Activated CD4-positive, alpha-beta memory T cell treated with anti-CD3 and anti-CD28 coated beads, Interleukin-2, amount 10 ng/mL, durations not matched to agents 7 days and 5 days (primary cell): ENCODE measurements at regions not wholly inside any gene's neighbourhood (a gene's known extent, or its start where the extent isn't known, plus 50 kb on each side); places are given as distances from the start of the nearest gene placed in this dataset.

ENCODE experiments used
- CTCF ChIA-PET: fragments of 350-600 bp; sonication (Branson Sonifier 250); formaldehyde crosslinking; loops from one replicate; lab custom pipeline; 2021; ENCODE audit warnings: antibody characterized with exemption, inconsistent platforms; lab: Charles Lee
- POLR2A ChIA-PET: fragments of 350-600 bp; sonication (Branson Sonifier 250); formaldehyde crosslinking; loops from one replicate; lab custom pipeline; 2021; ENCODE audit warnings: antibody characterized with exemption; lab: Charles Lee
- DNase-seq: peaks from one replicate; pipeline ENCODE4 v3.0.0-alpha.2; 2020
- H3K27ac Mint-ChIP-seq: one replicate; pipeline ENCODE4 v1.8.0; 2021; ENCODE audit warnings: mild to moderate bottlenecking, mixed read lengths
- H3K27me3 Mint-ChIP-seq: one replicate; pipeline ENCODE4 v1.8.0; 2021; ENCODE audit warnings: mixed read lengths
- H3K36me3 Mint-ChIP-seq: one replicate; pipeline ENCODE4 v1.8.0; 2021; ENCODE audit warnings: low read depth, mixed read lengths
- H3K4me1 Mint-ChIP-seq: one replicate; pipeline ENCODE4 v1.8.0; 2021; ENCODE audit warnings: mixed read lengths
- H3K4me3 Mint-ChIP-seq: one replicate; pipeline ENCODE4 v1.8.0; 2021; ENCODE audit warnings: mild to moderate bottlenecking, mixed read lengths
- H3K9me3 Mint-ChIP-seq: one replicate; pipeline ENCODE4 v1.8.0; 2021; ENCODE audit warnings: mixed read lengths

- Mint-ChIP-seq H3K4me1 (no peaks in the 10 kb centered on the region), H3K27ac (no peak overlapping the region), H3K27me3 (peaks cover 17% of the 10 kb centered on the region), H3K9me3 (no peaks in the 10 kb centered on the region), H3K4me3 (no peak overlapping the region), H3K36me3 (no peaks in the 10 kb centered on the region)
- POLR2A ChIA-PET = no interaction called here
- CTCF ChIA-PET = no interaction called here
- DNase-seq = no peak
Measured at GRCh38 chr15:101543926-101544612, 54.6 kb upstream of the PCSK6 start.

DNA sequence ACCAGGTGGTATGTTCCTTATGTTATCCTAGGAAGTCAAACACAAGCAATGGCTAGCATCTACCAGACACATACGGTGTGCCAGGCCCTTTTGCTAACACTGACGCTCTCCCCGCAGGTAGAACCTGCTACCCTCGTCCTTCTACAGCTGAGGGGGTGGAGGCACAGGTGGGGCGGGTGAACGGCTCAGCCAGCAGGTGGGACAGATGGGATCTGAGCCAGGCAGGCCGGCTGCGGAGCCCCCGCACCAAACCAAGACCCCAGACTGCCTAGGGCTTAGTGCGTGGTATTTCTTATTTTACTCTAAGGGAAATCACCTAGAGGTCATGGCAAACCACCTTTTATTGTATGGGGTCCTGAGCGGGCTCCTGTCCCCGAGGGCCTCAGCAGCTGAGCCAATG lies 53.9 kb upstream of the PCSK6 start:
- Mint-ChIP-seq H3K4me1 (no peaks in the 10 kb centered on the region), H3K36me3 (no peaks in the 10 kb centered on the region), H3K9me3 (no peaks in the 10 kb centered on the region), H3K4me3 (no peak overlapping the region), H3K27ac (no peak overlapping the region), H3K27me3 (peaks cover 15% of the 10 kb centered on the region)
- DNase-seq = no peak
- CTCF ChIA-PET = no interaction called here
- POLR2A ChIA-PET = no interaction called here

- peaks cover 15% of the 10 kb centered on the region for H3K27me3 Mint-ChIP-seq
- H3K36me3 Mint-ChIP-seq = no peaks in the 10 kb centered on the region
- no peak overlapping the region for H3K27ac Mint-ChIP-seq
- H3K4me3 Mint-ChIP-seq = no peak overlapping the region
- ChIA-PET POLR2A (no interaction called here), CTCF (no interaction called here)
- H3K9me3 Mint-ChIP-seq = no peaks in the 10 kb centered on the region
- H3K4me1 Mint-ChIP-seq = no peaks in the 10 kb centered on the region
- DNase-seq = no peak
Measured at GRCh38 chr15:101543026-101543390, 53.5 kb upstream of the PCSK6 start.

DNA sequence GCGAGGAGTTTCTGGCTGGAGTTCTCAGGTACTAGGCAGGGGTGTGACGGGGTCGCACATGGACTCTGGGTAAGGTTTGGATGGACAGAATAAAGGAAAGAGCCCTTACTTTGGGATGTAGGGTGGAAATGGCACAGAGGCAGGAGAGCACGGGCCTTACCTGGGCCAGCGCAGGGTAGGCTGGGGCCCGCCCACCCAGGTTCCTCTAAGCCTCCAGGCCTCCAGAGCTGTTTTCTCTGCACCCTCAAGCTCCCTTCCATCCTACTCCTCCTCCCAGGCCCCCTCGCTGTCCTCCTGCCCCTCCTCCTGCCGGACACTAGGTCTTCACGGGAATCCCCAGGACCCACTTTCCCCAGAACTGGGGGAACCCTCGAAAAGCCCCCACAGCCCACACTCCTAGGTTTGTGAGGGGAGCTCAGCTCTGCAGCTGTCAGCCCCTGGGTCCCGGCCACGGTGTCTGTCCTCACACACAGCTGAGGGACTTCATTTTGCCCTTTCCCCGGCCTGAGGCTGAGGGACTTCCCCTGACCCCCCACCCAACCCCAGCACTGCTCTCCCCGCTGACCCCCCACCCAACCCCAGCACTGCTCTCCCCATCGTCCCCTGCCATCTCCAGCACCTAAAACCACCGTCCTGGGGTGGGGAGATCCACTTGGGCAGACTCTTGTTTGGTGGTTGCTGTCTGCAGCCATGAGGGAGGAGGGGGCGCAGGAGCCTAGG lies 53.0 kb upstream of the PCSK6 start:
- Mint-ChIP-seq H3K4me3 (no peak overlapping the region), H3K9me3 (no peaks in the 10 kb centered on the region), H3K27me3 (peaks cover 10% of the 10 kb centered on the region), H3K36me3 (no peaks in the 10 kb centered on the region), H3K27ac (no peak overlapping the region), H3K4me1 (no peaks in the 10 kb centered on the region)
- ChIA-PET CTCF (no interaction called here), POLR2A (no interaction called here)
- DNase-seq = no peak

DNA sequence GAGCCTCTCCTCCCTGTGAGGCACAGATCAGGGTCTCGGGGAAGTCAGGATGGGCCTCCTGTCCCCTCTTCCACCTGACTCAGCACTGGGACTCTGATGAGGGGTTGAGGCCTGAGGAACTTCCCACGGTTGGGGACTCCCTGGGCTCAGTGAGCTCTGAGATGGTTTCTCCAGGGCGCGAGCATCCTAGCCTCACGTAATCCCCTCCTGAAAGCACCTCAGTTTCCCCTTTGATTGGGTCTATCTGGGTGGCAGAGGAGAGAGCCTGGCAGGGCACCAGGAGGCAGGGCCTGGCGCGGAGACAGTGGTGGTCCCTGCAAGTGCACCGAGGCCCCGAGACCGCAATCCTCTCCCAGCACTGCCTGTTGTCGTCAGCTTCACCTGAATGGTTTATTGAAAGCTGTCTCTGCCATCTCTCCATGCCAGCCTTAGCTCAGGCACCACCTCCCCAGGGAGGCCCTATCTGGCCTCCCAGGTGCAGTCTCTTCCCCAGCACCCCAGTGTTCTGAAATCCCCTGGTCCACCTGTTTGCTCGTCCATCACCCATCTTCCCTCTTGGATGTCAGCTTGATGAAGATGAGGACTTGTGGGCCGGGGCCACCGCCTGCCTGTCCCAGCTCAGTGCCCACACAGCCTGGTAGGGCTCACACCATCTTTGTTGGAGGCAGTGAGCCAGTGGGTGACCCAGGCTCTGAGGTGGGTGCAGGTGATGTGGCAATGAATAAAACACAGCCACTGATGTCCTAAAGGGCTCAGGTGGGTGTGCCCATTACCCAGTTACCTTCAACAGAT lies 52.2 kb upstream of the PCSK6 start:
- no peak for DNase-seq
- ChIA-PET CTCF (no interaction called here), POLR2A (no interaction called here)
- Mint-ChIP-seq H3K27me3 (peaks cover 6% of the 10 kb centered on the region), H3K36me3 (no peaks in the 10 kb centered on the region), H3K27ac (no peak overlapping the region), H3K9me3 (no peaks in the 10 kb centered on the region), H3K4me3 (no peak overlapping the region), H3K4me1 (no peaks in the 10 kb centered on the region)

- H3K9me3 Mint-ChIP-seq = no peaks in the 10 kb centered on the region
- no peaks in the 10 kb centered on the region for H3K36me3 Mint-ChIP-seq
- no peak for DNase-seq
- POLR2A ChIA-PET = no interaction called here
- CTCF ChIA-PET = no interaction called here
- no peaks in the 10 kb centered on the region for H3K4me1 Mint-ChIP-seq
- no peak overlapping the region for H3K4me3 Mint-ChIP-seq
- H3K27ac Mint-ChIP-seq = no peak overlapping the region
- peaks cover under 1% of the 10 kb centered on the region for H3K27me3 Mint-ChIP-seq
Measured at GRCh38 chr15:101540480-101541239, 51.2 kb upstream of the PCSK6 start.

- ChIA-PET CTCF (no interaction called here), POLR2A (no interaction called here)
- Mint-ChIP-seq H3K9me3 (no peaks in the 10 kb centered on the region), H3K4me1 (no peaks in the 10 kb centered on the region), H3K36me3 (no peaks in the 10 kb centered on the region), H3K27me3 (no peaks in the 10 kb centered on the region), H3K4me3 (no peak overlapping the region), H3K27ac (no peak overlapping the region)
- DNase-seq = no peak
Measured at GRCh38 chr15:101539930-101540329, 50.4 kb upstream of the PCSK6 start.

- H3K27me3 Mint-ChIP-seq = no peaks in the 10 kb centered on the region
- no peaks in the 10 kb centered on the region for H3K36me3 Mint-ChIP-seq
- no peaks in the 10 kb centered on the region for H3K4me1 Mint-ChIP-seq
- ChIA-PET CTCF (no interaction called here), POLR2A (no interaction called here)
- no peak overlapping the region for H3K4me3 Mint-ChIP-seq
- no peaks in the 10 kb centered on the region for H3K9me3 Mint-ChIP-seq
- no peak for DNase-seq
- no peak overlapping the region for H3K27ac Mint-ChIP-seq
Measured at GRCh38 chr15:101539492-101539891, 50.0 kb upstream of the PCSK6 start.
